OCI-LY3 (cell line): ENCODE measurements at regions not wholly inside any gene's neighbourhood (a gene's known extent, or its start where the extent isn't known, plus 50 kb on each side); places are given as distances from the start of the nearest gene placed in this dataset.
"Not testable (repeated sequence)": the region's sequence is repeated elsewhere in the genome, so short reads cannot be mapped to it uniquely, and the experiment has no call there.

Source experiments
- H2AFZ ChIP-seq: fragments of 200-600, 300-600 bp; shearing (Covaris generic); 2 replicates; pipeline ENCODE4 v1.6.0; 2014; ENCODE audit warnings: antibody characterized with exemption, low read depth, low read length
- H3K27ac ChIP-seq: fragments of 200-600, 300-600 bp; sonication (generic); 2 replicates; pipeline ENCODE4 v1.5.1; 2014; ENCODE audit warnings: mild to moderate bottlenecking, low read length, moderate library complexity, mixed read lengths
- H3K27me3 ChIP-seq: fragments of 200-600, 300-600 bp; sonication (generic); 2 replicates; pipeline ENCODE4 v1.6.1; 2014; ENCODE audit warnings: low read depth, low read length, mixed read lengths
- H3K36me3 ChIP-seq: fragments of 200-600, 300-600 bp; sonication (generic); replicated peaks from 2 replicates; pipeline ENCODE3; 2014; ENCODE audit warnings: low read depth, low read length, mixed read lengths
- H3K4me1 ChIP-seq: fragments of 300-600, 200-600 bp; sonication (generic); 2 replicates; pipeline ENCODE4 v1.6.1; 2014; ENCODE audit warnings: low read length, mixed read lengths
- H3K4me2 ChIP-seq: fragments of 200-600, 300-600 bp; sonication (generic); 2 replicates; pipeline ENCODE4 v1.6.1; 2014; ENCODE audit warnings: low read length, mixed read lengths
- H3K4me3 ChIP-seq: fragments of 300-600, 200-600 bp; sonication (generic); 2 replicates; pipeline ENCODE4 v1.5.1; 2014; ENCODE audit warnings: antibody characterized with exemption, mild to moderate bottlenecking, low read length, moderate library complexity
- H3K79me2 ChIP-seq: fragments of 300-600, 200-600 bp; shearing (Covaris generic); 2 replicates; pipeline ENCODE4 v1.6.1; 2014; ENCODE audit warnings: mild to moderate bottlenecking, low read length, mixed read lengths
- H3K9ac ChIP-seq: fragments of 300-600, 200-600 bp; shearing (Covaris generic); 2 replicates; pipeline ENCODE4 v1.6.0; 2014; ENCODE audit warnings: mild to moderate bottlenecking, low read length, moderate library complexity
- H3K9me3 ChIP-seq: fragments of 200-600, 300-600 bp; shearing (Covaris generic); 2 replicates; pipeline ENCODE4 v1.6.1; 2014; ENCODE audit warnings: low read length, mixed read lengths; ENCODE audit not compliant: insufficient read depth
- H4K20me1 ChIP-seq: fragments of 200-600, 300-600 bp; sonication (generic); 2 replicates; pipeline ENCODE4 v1.6.1; 2016; ENCODE audit warnings: low read length, mixed read lengths; ENCODE audit not compliant: insufficient read depth
- CTCF ChIP-seq: fragments of 200-600, 300-600 bp; sonication (generic); IDR thresholded peaks from 2 replicates; pipeline ENCODE4 v1.5.1; 2014; ENCODE audit warnings: antibody characterized with exemption, low read length, low read depth
- EZH2phosphoT487 ChIP-seq: fragments of 200-600 bp; shearing (Covaris generic); IDR thresholded peaks from 2 replicates; pipeline ENCODE4 v1.6.1; 2018; ENCODE audit warnings: antibody characterized with exemption, mixed run types, low read depth

GRCh38 chr6:126983779-126984178, 134.7 kb upstream of the RSPO3 start:
- no peak overlapping the region for H3K9ac ChIP-seq

GRCh38 chr6:126988125-126988524, 130.3 kb upstream of the RSPO3 start:
- H3K79me2 ChIP-seq, H3K9ac ChIP-seq, H3K27ac ChIP-seq, H3K27me3 ChIP-seq, H3K36me3 ChIP-seq, H3K4me3 ChIP-seq, H2AFZ ChIP-seq, H3K9me3 ChIP-seq, H3K4me1 ChIP-seq, H3K4me2 ChIP-seq, H4K20me1 ChIP-seq: not testable (repeated sequence)

More at GRCh38 chr6:126983779-126984178, 134.7 kb upstream of the RSPO3 start:
- TF ChIP-seq CTCF (no peak), EZH2phosphoT487 (no peak)
- H4K20me1 ChIP-seq, result no peaks in the 10 kb centered on the region
- no peak overlapping the region for H3K4me2 ChIP-seq
- no peaks in the 10 kb centered on the region for H3K36me3 ChIP-seq
- no peaks in the 10 kb centered on the region for H3K27me3 ChIP-seq
- no peaks in the 10 kb centered on the region for H3K79me2 ChIP-seq
- H3K4me3 ChIP-seq, result no peak overlapping the region
- H3K27ac ChIP-seq, result no peak overlapping the region
- no peaks in the 10 kb centered on the region for H3K4me1 ChIP-seq
- H2AFZ ChIP-seq, result no peak overlapping the region
- no peaks in the 10 kb centered on the region for H3K9me3 ChIP-seq

GRCh38 chr6:127000631-127001030, 117.8 kb upstream of the RSPO3 start:
- Histone ChIP-seq H3K9me3 (no peaks in the 10 kb centered on the region), H3K27me3 (no peaks in the 10 kb centered on the region), H3K4me2 (no peak overlapping the region), H3K4me1 (no peaks in the 10 kb centered on the region), H3K36me3 (no peaks in the 10 kb centered on the region), H2AFZ (no peak overlapping the region), H3K9ac (no peak overlapping the region), H3K4me3 (no peak overlapping the region), H4K20me1 (no peaks in the 10 kb centered on the region), H3K79me2 (no peaks in the 10 kb centered on the region), H3K27ac (no peak overlapping the region)
- TF ChIP-seq CTCF (no peak), EZH2phosphoT487 (no peak)

GRCh38 chr6:127013865-127014264, 104.6 kb upstream of the RSPO3 start:
- no peak for TF ChIP-seq EZH2phosphoT487
- no peak for TF ChIP-seq CTCF

GRCh38 chr6:127015858-127016257, 102.6 kb upstream of the RSPO3 start:
- Histone ChIP-seq H3K27me3 (no peaks in the 10 kb centered on the region), H3K27ac (no peak overlapping the region), H3K79me2 (no peaks in the 10 kb centered on the region), H3K36me3 (no peaks in the 10 kb centered on the region), H2AFZ (no peak overlapping the region), H3K4me3 (no peak overlapping the region), H3K9ac (no peak overlapping the region), H3K4me2 (no peak overlapping the region), H3K9me3 (no peaks in the 10 kb centered on the region), H4K20me1 (no peaks in the 10 kb centered on the region), H3K4me1 (no peaks in the 10 kb centered on the region)
- TF ChIP-seq CTCF (no peak), EZH2phosphoT487 (no peak)

More at GRCh38 chr6:127013865-127014264, 104.6 kb upstream of the RSPO3 start:
- no peaks in the 10 kb centered on the region for H3K27me3 ChIP-seq
- no peaks in the 10 kb centered on the region for H3K9me3 ChIP-seq
- no peaks in the 10 kb centered on the region for H3K4me1 ChIP-seq
- no peaks in the 10 kb centered on the region for H3K79me2 ChIP-seq
- H3K9ac ChIP-seq, result no peak overlapping the region
- no peak overlapping the region for H3K27ac ChIP-seq
- H3K4me3 ChIP-seq, result no peak overlapping the region
- H2AFZ ChIP-seq, result no peak overlapping the region
- H3K4me2 ChIP-seq, result no peak overlapping the region
- H4K20me1 ChIP-seq, result no peaks in the 10 kb centered on the region
- no peaks in the 10 kb centered on the region for H3K36me3 ChIP-seq
